Chondrocyte (in vitro differentiated cells): ENCODE measurements at regions not wholly inside any gene's neighbourhood (a gene's known extent, or its start where the extent isn't known, plus 50 kb on each side); places are given as distances from the start of the nearest gene placed in this dataset.

Source experiments
- DNase-seq: peaks from one replicate; pipeline ENCODE4 v3.0.0; 2021; ENCODE audit warnings: mixed read lengths, low spot score
- H3K27ac Mint-ChIP-seq: one replicate; pipeline ENCODE4 v1.8.0; 2021; ENCODE audit warnings: mild to moderate bottlenecking, moderate library complexity, mixed read lengths; ENCODE audit not compliant: unreplicated experiment
- H3K27me3 Mint-ChIP-seq: 2 replicates; pipeline ENCODE4 v1.8.0; 2021; ENCODE audit warnings: low read depth, mixed read lengths
- H3K36me3 Mint-ChIP-seq: 2 replicates; pipeline ENCODE4 v1.8.0; 2021; ENCODE audit warnings: low read depth, mixed read lengths
- H3K4me1 Mint-ChIP-seq: 2 replicates; pipeline ENCODE4 v1.8.0; 2021; ENCODE audit warnings: low read depth, mild to moderate bottlenecking, mixed read lengths
- H3K4me3 Mint-ChIP-seq: one replicate; pipeline ENCODE4 v1.8.0; 2021; ENCODE audit warnings: mild to moderate bottlenecking, moderate library complexity, mixed read lengths; ENCODE audit not compliant: unreplicated experiment
- H3K9me3 Mint-ChIP-seq: 2 replicates; pipeline ENCODE4 v1.8.0; 2021; ENCODE audit warnings: low read depth, mixed read lengths
- TF ChIP-seq, protein P1 (sequence below): fragments of 200-600 bp; sonication (generic); IDR thresholded peaks from 2 replicates; pipeline ENCODE4 v1.5.0; 2021; ENCODE audit warnings: antibody characterized with exemption, mild to moderate bottlenecking, moderate library complexity

DNA sequence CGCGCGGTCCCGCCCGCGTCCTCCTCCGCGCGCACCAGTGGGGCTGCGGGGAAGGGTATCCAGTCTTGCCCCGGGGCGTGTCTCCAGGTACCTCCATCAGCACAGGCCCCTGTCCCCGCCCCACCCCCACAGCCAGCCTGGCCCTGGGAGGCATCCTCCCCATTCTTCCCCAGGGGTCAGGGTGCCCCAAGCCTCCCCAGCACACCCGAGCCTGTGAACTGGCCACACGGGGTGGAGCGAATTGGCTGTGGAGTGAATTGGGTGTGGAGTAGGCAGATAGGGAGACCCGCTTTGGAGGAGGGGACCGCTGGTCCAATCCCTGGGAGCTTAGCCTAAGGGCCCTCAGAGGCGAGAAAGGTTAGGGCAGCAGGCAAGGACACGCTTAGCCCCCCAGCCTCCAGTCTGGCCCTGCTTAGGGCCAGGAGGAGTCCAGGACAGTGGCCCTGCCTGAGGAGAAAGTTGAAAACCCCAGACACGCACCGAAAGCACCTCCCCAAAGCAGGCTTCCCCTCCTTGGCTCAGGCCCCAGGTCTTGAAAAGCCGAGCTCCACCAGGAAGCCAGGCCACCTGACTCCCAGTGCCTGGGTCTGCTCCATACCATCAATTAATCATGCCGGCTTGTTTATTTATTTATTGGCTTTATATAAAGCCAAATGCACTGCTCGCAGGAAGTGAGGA is 107.7 kb upstream of the SLC6A11 start:
- no peak overlapping the region for H3K27ac Mint-ChIP-seq
- no peak for DNase-seq
- no peaks in the 10 kb centered on the region for H3K36me3 Mint-ChIP-seq
- H3K4me3 Mint-ChIP-seq: no peak overlapping the region
- peaks cover 75% of the 10 kb centered on the region for H3K27me3 Mint-ChIP-seq
- TF ChIP-seq, protein P1, sequence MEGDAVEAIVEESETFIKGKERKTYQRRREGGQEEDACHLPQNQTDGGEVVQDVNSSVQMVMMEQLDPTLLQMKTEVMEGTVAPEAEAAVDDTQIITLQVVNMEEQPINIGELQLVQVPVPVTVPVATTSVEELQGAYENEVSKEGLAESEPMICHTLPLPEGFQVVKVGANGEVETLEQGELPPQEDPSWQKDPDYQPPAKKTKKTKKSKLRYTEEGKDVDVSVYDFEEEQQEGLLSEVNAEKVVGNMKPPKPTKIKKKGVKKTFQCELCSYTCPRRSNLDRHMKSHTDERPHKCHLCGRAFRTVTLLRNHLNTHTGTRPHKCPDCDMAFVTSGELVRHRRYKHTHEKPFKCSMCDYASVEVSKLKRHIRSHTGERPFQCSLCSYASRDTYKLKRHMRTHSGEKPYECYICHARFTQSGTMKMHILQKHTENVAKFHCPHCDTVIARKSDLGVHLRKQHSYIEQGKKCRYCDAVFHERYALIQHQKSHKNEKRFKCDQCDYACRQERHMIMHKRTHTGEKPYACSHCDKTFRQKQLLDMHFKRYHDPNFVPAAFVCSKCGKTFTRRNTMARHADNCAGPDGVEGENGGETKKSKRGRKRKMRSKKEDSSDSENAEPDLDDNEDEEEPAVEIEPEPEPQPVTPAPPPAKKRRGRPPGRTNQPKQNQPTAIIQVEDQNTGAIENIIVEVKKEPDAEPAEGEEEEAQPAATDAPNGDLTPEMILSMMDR: no peak
- no peaks in the 10 kb centered on the region for H3K9me3 Mint-ChIP-seq
- peaks cover 4% of the 10 kb centered on the region for H3K4me1 Mint-ChIP-seq

DNA sequence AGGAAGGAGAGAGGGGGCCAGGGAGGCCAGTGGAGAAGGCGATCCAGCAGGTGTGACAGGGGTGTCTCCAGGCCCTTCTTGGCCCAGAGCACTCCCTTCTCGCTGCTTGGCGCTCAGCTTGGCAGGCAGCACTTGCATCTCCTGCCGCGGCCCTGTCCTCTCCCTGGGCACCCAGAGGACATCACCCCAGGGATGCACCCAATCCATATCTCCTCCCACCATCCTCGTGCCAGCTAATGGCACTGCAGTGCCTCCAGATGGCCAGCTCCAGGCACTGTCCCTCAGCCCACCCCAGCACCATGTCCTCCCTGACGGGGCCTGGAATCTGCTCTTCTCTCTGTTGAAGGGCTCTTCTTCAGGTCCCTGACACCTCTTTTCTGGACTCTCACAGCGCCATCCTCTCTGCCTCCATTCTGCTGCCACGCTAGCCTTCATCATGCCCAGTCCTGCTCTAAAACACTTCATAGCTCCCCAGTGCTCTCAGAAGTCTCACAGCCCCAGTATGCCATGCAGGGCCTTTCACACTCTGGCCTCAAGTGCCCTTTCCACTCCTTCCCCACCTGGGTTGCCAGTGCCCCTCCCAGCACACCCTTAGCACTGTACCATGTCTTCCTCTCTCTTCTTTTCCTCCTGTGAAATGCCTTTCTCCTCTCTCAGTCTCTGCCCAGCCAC is 106.8 kb upstream of the SLC6A11 start:
- Mint-ChIP-seq H3K27ac (no peak overlapping the region), H3K4me3 (no peak overlapping the region), H3K9me3 (peaks cover 4% of the 10 kb centered on the region), H3K4me1 (no peaks in the 10 kb centered on the region), H3K36me3 (no peaks in the 10 kb centered on the region), H3K27me3 (peaks cover 75% of the 10 kb centered on the region)
- DNase-seq: no peak
- TF ChIP-seq, protein P1: peak; percentile 33

DNA sequence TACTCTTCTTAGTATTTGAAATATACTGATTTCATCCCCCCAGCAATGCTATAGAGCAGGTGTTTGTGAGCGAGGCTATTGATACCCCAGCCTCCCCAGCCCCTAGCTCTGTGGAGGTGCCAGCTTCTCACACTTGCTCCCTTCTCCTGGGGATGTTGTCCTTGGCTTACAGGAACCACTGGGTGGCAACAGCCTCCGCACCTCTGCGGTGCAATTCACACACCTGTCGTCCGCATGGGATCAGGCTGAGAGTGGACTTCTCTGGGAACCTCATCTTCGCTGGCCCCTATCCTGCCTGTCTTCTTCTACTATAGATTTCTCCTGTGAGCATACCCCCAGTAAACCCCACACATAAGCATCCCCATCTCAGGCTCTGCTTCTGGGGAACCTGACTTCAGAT is 103.9 kb upstream of the SLC6A11 start:
- TF ChIP-seq, protein P1: no peak
- Mint-ChIP-seq H3K9me3 (peaks cover 11% of the 10 kb centered on the region), H3K27me3 (peaks cover 63% of the 10 kb centered on the region)

DNA sequence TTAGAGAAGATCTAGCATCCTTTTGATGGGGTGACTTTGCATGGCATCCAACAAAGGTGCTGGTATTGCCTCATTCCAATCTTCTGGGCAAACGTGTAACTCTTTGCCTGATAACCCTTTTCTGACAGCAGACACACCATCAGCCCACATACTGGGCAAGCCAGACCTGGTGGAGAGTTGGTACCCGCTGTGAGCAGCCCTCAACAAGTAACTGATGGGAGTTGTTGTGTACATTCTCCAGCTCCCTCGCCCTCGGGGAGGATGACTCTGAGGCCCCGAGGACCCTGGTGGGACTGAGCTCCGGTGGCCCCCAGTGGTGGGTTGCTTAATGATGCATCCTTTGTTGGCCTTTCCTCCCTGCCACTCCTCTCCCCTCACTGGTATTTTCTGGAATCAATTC is 102.4 kb upstream of the SLC6A11 start:
- Mint-ChIP-seq H3K9me3 (peaks cover 11% of the 10 kb centered on the region), H3K4me3 (no peak overlapping the region), H3K27me3 (peaks cover 59% of the 10 kb centered on the region), H3K27ac (no peak overlapping the region), H3K4me1 (no peaks in the 10 kb centered on the region), H3K36me3 (peaks cover 2% of the 10 kb centered on the region)
- TF ChIP-seq, protein P1: no peak
- DNase-seq: no peak

More for the DNA sequence above, 103.9 kb upstream of the SLC6A11 start:
- no peaks in the 10 kb centered on the region for H3K4me1 Mint-ChIP-seq
- no peak overlapping the region for H3K4me3 Mint-ChIP-seq
- peaks cover 2% of the 10 kb centered on the region for H3K36me3 Mint-ChIP-seq
- DNase-seq: no peak
- no peak overlapping the region for H3K27ac Mint-ChIP-seq

DNA sequence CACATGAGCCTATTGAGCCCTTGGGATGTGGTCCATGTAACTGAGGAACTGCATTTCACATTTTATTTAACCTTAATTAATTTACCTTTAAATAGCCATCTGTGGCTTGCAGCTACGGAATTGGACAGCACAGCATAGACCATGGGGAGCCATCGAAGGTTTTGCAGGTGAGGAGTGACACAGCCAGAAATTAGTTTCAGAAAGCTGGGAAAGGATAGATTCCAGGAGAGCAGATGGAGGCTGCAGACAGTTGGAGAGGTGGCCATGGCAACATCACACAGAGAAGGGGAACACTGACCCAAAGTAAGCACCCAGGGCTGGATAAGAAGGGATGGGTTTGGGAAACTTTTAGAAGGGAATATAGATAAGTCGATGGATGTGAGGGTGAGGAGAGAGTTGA is 100.1 kb upstream of the SLC6A11 start:
- H3K27me3 Mint-ChIP-seq: peaks cover 44% of the 10 kb centered on the region

More for the DNA sequence above, 100.1 kb upstream of the SLC6A11 start:
- Mint-ChIP-seq H3K36me3 (peaks cover 2% of the 10 kb centered on the region), H3K4me1 (no peaks in the 10 kb centered on the region), H3K4me3 (no peak overlapping the region), H3K27ac (no peak overlapping the region), H3K9me3 (peaks cover 11% of the 10 kb centered on the region)
- DNase-seq: no peak
- TF ChIP-seq, protein P1: no peak
